ENCODE measurements at regions not wholly inside any gene's neighbourhood (a gene's known extent, or its start where the extent isn't known, plus 50 kb on each side); places are given as distances from the start of the nearest gene placed in this dataset.
A peak's percentile ranks its signal among the peaks of the same experiment; 100 is the strongest.

DNA sequence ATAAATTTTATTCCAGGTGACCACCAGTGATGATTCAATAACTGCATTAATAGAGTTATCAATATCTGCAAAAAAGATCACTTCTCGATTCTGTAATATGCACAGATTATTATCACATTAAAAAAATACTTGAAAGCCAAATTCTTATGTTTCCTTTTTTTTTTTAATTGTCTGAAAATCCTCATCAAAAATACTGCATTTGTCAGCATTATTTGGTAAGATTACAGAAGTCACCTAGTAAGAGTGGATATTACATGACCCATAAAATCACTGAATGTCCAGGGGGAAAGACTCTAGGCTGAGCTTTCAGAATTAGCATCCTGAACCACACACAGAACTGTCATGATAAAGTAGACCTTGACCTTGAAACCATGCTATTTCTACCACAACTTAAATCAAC, 617.2 kb upstream of the CDH7 start:
- Histone ChIP-seq H3K4me3 (ENCODE audit: low read depth, low read length) (no peak overlapping the region), H3K36me3 (ENCODE audit: control insufficient read depth, insufficient read depth, low read length) (no peaks in the 10 kb centered on the region), H3K27me3 (ENCODE audit: control insufficient read depth, insufficient read depth, low read length) (no peaks in the 10 kb centered on the region)
- DNase-seq (ENCODE audit: low read depth): no peak
- TF ChIP-seq, protein P1, sequence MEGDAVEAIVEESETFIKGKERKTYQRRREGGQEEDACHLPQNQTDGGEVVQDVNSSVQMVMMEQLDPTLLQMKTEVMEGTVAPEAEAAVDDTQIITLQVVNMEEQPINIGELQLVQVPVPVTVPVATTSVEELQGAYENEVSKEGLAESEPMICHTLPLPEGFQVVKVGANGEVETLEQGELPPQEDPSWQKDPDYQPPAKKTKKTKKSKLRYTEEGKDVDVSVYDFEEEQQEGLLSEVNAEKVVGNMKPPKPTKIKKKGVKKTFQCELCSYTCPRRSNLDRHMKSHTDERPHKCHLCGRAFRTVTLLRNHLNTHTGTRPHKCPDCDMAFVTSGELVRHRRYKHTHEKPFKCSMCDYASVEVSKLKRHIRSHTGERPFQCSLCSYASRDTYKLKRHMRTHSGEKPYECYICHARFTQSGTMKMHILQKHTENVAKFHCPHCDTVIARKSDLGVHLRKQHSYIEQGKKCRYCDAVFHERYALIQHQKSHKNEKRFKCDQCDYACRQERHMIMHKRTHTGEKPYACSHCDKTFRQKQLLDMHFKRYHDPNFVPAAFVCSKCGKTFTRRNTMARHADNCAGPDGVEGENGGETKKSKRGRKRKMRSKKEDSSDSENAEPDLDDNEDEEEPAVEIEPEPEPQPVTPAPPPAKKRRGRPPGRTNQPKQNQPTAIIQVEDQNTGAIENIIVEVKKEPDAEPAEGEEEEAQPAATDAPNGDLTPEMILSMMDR (IDR thresholded peaks at IDR 0.05; ENCODE audit: insufficient read depth, low read length, poor library complexity, severe bottlenecking): no peak

DNA sequence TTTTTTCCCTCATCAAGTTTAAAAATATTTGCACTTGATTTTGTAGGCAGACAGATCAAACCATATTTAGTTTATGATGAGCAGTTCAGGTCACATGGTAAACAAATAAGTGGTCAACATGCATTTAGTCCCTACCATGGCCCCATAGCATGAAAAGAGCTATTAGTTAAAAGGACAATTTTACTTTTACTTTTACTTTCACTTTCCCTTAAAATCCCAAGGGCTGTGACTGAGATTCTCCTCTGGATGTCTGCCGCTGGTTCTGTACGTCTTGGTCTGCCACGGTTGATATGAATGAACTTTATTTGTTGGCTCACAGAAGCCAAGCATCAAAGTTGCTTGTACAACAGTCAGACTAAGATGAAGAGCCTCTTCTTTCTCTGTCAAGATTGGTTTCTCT, 626.2 kb upstream of the CDH7 start:
- H3K27me3 ChIP-seq (ENCODE audit: control insufficient read depth, insufficient read depth, low read length): no peaks in the 10 kb centered on the region
- TF ChIP-seq, protein P1 (IDR thresholded peaks at IDR 0.05; ENCODE audit: insufficient read depth, low read length, poor library complexity, severe bottlenecking): no peak
- H3K4me3 ChIP-seq (ENCODE audit: low read depth, low read length): no peak overlapping the region
- no peaks in the 10 kb centered on the region for H3K36me3 ChIP-seq (ENCODE audit: control insufficient read depth, insufficient read depth, low read length)
- no peak for DNase-seq (ENCODE audit: low read depth)

DNA sequence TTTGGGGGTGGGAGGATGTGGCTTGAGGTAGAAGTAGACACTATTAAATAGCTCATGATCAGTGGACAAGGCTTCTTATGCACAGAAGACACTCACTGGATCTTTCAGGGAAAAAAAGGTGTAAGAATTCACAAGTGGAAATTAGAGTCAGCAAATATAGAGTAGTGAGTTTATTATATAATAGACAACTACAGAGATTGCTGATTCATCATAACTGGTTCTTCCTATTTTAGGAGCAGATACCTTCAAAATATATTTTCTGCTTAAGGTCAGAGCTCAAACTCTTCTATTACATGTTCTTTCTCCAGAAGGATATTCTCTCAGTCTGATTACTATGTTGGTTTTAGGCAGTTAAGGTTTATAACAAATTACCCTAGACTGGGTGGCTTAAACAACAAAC, 646.9 kb upstream of the CDH7 start:
- no peak for DNase-seq (ENCODE audit: low read depth)
- Histone ChIP-seq H3K27me3 (ENCODE audit: control insufficient read depth, insufficient read depth, low read length) (no peaks in the 10 kb centered on the region), H3K4me3 (ENCODE audit: low read depth, low read length) (no peak overlapping the region), H3K36me3 (ENCODE audit: control insufficient read depth, insufficient read depth, low read length) (no peaks in the 10 kb centered on the region)
- TF ChIP-seq, protein P1 (IDR thresholded peaks at IDR 0.05; ENCODE audit: insufficient read depth, low read length, poor library complexity, severe bottlenecking): no peak

DNA sequence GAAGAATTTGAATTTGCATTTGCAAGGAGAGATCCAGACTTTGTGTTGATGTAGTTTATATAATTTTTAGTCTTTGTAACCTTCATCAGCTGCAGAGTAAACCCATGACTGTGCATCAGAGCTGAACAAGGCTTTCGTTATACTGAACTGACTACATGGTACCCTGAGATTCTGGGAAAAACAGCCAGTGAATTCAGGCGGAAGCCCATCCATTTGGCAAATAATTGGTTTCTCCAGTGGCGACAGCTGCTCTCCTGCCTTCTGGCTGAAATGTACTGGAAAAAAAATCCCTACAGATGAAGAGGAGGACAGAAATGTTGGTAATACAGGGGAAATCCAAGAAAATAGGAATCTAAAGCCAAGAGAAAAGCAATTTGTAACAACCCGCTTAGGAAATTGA, 657.5 kb upstream of the CDH7 start:
- H3K27me3 ChIP-seq (ENCODE audit: control insufficient read depth, insufficient read depth, low read length): no peaks in the 10 kb centered on the region
- H3K4me3 ChIP-seq (ENCODE audit: low read depth, low read length): no peak overlapping the region
- TF ChIP-seq, protein P1 (IDR thresholded peaks at IDR 0.05; ENCODE audit: insufficient read depth, low read length, poor library complexity, severe bottlenecking): no peak
- no peak for DNase-seq (ENCODE audit: low read depth)
- H3K36me3 ChIP-seq (ENCODE audit: control insufficient read depth, insufficient read depth, low read length): no peaks in the 10 kb centered on the region

DNA sequence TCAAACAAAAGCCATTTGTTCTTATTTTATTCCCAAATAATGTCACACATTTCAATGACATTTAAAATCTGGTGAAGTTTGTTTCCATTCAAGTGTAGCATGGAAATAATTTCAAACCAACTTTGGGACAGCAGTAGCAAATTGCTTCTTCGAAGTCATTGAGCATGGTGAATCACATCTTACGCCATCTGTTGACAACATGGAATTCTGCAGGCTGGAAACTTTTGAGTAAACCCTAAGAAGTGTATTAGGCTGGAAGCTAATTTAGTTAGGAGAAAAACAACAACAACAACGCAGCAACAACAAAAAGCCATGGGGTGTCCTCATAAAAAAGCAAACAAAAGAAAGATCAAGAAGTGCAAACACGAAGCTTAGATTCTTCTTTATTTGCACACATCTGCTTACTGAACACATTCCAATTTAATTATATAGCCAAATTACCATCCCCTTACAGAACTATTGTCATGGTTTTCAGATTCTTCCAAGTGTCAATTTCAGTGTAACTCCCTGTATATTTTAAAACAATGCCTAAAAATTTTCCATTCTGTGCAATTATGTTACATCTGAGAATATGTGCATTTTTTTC, 659.0 kb upstream of the CDH7 start:
- DNase-seq (ENCODE audit: low read depth): peak; percentile 12
- Histone ChIP-seq H3K27me3 (ENCODE audit: control insufficient read depth, insufficient read depth, low read length) (no peaks in the 10 kb centered on the region), H3K4me3 (ENCODE audit: low read depth, low read length) (no peak overlapping the region), H3K36me3 (ENCODE audit: control insufficient read depth, insufficient read depth, low read length) (no peaks in the 10 kb centered on the region)
- TF ChIP-seq, protein P1 (IDR thresholded peaks at IDR 0.05; ENCODE audit: insufficient read depth, low read length, poor library complexity, severe bottlenecking): peak; percentile 68

DNA sequence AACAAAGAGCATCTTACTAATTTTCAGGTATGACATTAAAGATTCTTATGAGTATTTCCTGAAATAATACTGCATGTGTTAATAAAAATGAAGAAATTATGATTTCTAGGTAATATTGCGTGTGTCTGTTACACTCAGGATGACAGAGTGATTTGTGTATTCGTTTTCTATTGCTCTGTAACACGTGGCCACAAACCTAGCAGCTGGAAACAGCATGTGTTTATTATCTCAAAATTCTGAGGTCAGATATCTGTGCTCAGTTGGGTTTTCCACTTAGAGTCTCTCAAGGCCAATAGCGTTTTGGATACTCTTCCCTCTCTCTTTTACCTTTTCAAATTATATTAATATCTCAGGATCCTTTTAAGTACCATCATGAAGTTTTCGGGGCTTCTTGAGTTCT, 667.9 kb upstream of the CDH7 start:
- H3K36me3 ChIP-seq (ENCODE audit: control insufficient read depth, insufficient read depth, low read length): no peaks in the 10 kb centered on the region
- TF ChIP-seq, protein P1 (IDR thresholded peaks at IDR 0.05; ENCODE audit: insufficient read depth, low read length, poor library complexity, severe bottlenecking): no peak
- DNase-seq (ENCODE audit: low read depth): no peak
- no peaks in the 10 kb centered on the region for H3K27me3 ChIP-seq (ENCODE audit: control insufficient read depth, insufficient read depth, low read length)
- H3K4me3 ChIP-seq (ENCODE audit: low read depth, low read length): no peak overlapping the region

Data from kidney epithelial cell (primary cell).